ELR (cell line): ENCODE measurements at regions not wholly inside any gene's neighbourhood (a gene's known extent, or its start where the extent isn't known, plus 50 kb on each side); places are given as distances from the start of the nearest gene placed in this dataset.
A peak's percentile ranks its signal among the peaks of the same experiment; 100 is the strongest.

Experiments used
- DNase-seq: peaks from one replicate; pipeline ENCODE4 v3.0.0-alpha.2; 2015; ENCODE audit warnings: low read depth

GRCh38 chrX:82912382-82912781 is 595.7 kb upstream of the POU3F4 start:
- no peak for DNase-seq

- DNase-seq: no peak
These were observed 573.1 kb upstream of the POU3F4 start for GRCh38 chrX:82934980-82935379.

- DNase-seq: no peak
These were observed 562.8 kb upstream of the POU3F4 start for GRCh38 chrX:82945332-82945731.

GRCh38 chrX:82961129-82961528 is 547.0 kb upstream of the POU3F4 start:
- DNase-seq: no peak

GRCh38 chrX:82973646-82974045 is 534.4 kb upstream of the POU3F4 start:
- no peak for DNase-seq

DNA sequence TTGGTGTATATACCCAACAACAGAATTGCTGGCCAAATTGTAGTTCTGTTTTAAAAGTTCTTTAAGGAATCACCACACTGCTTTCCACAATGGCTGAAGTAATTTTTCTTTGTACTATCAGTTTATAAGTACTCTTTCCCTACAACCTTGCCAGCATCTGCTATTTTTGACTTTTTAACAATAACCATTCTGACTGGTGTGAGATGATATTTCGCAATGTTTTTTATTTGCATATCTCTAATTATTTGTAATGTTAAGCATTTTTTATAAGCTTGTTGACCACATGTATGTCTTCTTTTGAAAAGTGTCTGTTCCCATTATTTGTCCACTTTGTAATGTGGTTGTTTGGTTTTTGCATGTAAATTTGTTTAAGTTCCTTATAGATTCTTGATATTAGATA is 509.9 kb upstream of the POU3F4 start:
- DNase-seq: no peak

GRCh38 chrX:83004012-83004411 is 504.1 kb upstream of the POU3F4 start:
- DNase-seq: no peak

DNA sequence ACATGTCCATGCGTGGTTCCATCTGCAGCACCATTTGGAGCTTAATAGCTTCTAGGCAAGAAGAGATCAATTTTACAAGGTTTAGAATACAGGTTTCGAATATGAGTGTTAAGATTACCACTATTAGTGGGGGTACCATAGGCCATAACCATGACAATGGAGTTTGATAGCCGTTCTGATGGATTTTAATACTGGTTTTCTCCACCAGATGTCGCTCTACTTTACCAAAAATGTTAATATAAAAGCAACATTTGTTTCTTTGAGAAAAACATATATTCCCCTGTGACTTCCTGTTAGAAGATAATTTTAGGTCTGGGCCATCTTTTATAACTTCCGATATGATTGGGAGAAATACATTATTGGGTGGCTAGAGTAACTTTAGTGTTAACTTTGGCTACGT is 499.7 kb upstream of the POU3F4 start:
- DNase-seq: peak; percentile 2

DNA sequence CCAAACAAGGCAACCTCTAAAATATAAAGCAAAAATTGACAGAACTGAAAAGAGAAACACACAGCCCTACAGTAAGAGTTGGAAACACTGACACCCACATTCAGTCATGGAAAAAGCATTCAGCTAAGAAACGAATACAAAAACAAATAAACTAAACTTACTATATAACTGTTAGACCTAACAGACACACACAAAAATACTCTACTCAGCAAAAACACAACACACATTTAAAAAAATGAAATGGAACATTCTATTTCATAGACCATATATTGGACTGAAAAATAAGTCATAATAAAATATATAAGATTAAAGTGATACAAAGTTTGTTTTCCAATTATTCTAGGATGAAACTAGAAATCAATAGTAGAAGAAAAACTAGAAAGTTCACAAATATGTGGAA is 488.8 kb upstream of the POU3F4 start:
- no peak for DNase-seq

GRCh38 chrX:83022020-83022419 is 486.1 kb upstream of the POU3F4 start:
- no peak for DNase-seq
